Esophagus squamous epithelium (tissue), 5 donors: ENCODE measurements at regions not wholly inside any gene's neighbourhood (a gene's known extent, or its start where the extent isn't known, plus 50 kb on each side); places are given as distances from the start of the nearest gene placed in this dataset.
A peak's percentile ranks its signal among the peaks of the same experiment; 100 is the strongest.

Experiments used
- DNase-seq: peaks from one replicate; lab custom pipeline; 2025; lab: John Stamatoyannopoulos, UW
- H3K27ac ChIP-seq, 4 donors: fragments of 200-600 bp; sonication (generic); one replicate each; pipeline ENCODE4 v1.5.1; 2016 to 2019; ENCODE audit warnings: mild to moderate bottlenecking in 1 of 4
- H3K27me3 ChIP-seq, 4 donors: fragments of 200-600 bp; sonication (generic); 1 replicate in 3 of 4; 2 replicates in 1 of 4; pipeline versions ENCODE4 v1.5.1 to v1.6.0; 2017 to 2021; ENCODE audit warnings: antibody characterized with exemption in 1 of 4
- H3K36me3 ChIP-seq, 3 donors: fragments of 200-600 bp; sonication (generic); one replicate each; pipeline ENCODE4 v1.5.1; 2016 to 2019
- H3K4me1 ChIP-seq, 3 donors: fragments of 200-600 bp; sonication (generic); one replicate each; pipeline ENCODE4 v1.5.1; 2017 to 2019
- H3K4me3 ChIP-seq, 4 donors: fragments of 200-600 bp; sonication (generic); 1 replicate in 3 of 4; 2 replicates in 1 of 4; pipeline ENCODE4 v1.5.1; 2016 to 2019; ENCODE audit warnings: mild to moderate bottlenecking in 2 of 4, moderate library complexity in 1 of 4
- H3K9me3 ChIP-seq, 3 donors: fragments of 200-600 bp; sonication (generic); one replicate each; pipeline ENCODE4 v1.5.1; 2016 to 2019
- POLR2A ChIP-seq, 4 donors: fragments of 450-650 bp; IDR thresholded peaks; one replicate each; pipeline ENCODE4 v1.6.1; 2017; ENCODE audit warnings: antibody characterized with exemption in 4 of 4, mild to moderate bottlenecking in 4 of 4, moderate library complexity in 3 of 4
- WGBS, 2 donors: methylation state at CpG; one replicate each; pipeline ENCODE4 v1.1.5; 2018; 5-methylcytosine and 5-hydroxymethylcytosine counted together
- intact Hi-C: fragments of 100-400 bp; cut with DNase I; formaldehyde crosslinking; loops from one replicate; pipeline ENCODE4 v1.15.0; 2022
- TF ChIP-seq, protein P1 (sequence below), 6 experiments: fragments of 450-650 bp in 4 of 6; fragments of 200-600 bp in 2 of 6; sonication (generic) in 2 of 6; IDR thresholded peaks; one replicate each; pipeline ENCODE4 v1.5.1; 2016 to 2019; ENCODE audit warnings: antibody characterized with exemption in 6 of 6, mild to moderate bottlenecking in 4 of 6, moderate library complexity in 4 of 6
- donor health status: DM: yes; HTN: yes; CAD: no.

DNA sequence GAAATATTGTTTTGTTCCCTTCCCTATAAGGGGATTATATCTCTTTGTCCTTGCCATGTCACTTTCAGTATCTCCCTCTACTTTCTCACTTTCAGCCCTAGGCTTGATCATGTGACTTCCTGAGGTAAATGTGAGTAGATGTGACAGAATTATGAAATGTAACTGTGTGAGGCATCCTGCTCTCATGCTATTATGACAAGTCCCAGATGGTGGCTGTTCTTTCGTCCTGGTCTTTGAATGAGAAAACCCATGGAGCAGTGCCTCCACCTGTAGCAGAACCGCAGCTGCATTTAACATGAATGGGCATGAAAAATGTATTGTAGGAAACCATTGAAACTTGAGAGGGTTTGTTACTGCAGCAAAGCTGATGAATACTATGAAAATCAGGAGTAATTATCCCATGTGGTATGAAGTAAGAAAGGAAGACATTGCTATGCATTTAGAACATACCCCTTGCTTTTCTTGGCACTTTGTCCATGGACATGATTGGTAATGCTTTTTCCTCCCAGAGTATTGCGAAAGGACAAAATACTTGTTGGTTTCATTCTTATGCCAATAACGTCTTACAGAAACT is 202.2 kb upstream of the GPRIN3 start:
- H3K9me3 ChIP-seq = no peaks in the 10 kb centered on the region
- H3K27ac ChIP-seq = no peak overlapping the region
- no peak for DNase-seq
- H3K4me3 ChIP-seq = no peak overlapping the region
- intact Hi-C loops = no loop called here
- WGBS, 2 donors = 50 to 63% methylated on average over 4 of the region's 4 CpGs
- TF ChIP-seq, protein P1, sequence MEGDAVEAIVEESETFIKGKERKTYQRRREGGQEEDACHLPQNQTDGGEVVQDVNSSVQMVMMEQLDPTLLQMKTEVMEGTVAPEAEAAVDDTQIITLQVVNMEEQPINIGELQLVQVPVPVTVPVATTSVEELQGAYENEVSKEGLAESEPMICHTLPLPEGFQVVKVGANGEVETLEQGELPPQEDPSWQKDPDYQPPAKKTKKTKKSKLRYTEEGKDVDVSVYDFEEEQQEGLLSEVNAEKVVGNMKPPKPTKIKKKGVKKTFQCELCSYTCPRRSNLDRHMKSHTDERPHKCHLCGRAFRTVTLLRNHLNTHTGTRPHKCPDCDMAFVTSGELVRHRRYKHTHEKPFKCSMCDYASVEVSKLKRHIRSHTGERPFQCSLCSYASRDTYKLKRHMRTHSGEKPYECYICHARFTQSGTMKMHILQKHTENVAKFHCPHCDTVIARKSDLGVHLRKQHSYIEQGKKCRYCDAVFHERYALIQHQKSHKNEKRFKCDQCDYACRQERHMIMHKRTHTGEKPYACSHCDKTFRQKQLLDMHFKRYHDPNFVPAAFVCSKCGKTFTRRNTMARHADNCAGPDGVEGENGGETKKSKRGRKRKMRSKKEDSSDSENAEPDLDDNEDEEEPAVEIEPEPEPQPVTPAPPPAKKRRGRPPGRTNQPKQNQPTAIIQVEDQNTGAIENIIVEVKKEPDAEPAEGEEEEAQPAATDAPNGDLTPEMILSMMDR (IDR thresholded peaks at IDR 0.05) = no peak
- no peak for TF ChIP-seq POLR2A (IDR thresholded peaks at IDR 0.05)
- no peaks in the 10 kb centered on the region for H3K4me1 ChIP-seq
- H3K36me3 ChIP-seq = no peaks in the 10 kb centered on the region
- H3K27me3 ChIP-seq = peaks cover 0 to 8% (median 0%) of the 10 kb centered on the region in 4 donors

DNA sequence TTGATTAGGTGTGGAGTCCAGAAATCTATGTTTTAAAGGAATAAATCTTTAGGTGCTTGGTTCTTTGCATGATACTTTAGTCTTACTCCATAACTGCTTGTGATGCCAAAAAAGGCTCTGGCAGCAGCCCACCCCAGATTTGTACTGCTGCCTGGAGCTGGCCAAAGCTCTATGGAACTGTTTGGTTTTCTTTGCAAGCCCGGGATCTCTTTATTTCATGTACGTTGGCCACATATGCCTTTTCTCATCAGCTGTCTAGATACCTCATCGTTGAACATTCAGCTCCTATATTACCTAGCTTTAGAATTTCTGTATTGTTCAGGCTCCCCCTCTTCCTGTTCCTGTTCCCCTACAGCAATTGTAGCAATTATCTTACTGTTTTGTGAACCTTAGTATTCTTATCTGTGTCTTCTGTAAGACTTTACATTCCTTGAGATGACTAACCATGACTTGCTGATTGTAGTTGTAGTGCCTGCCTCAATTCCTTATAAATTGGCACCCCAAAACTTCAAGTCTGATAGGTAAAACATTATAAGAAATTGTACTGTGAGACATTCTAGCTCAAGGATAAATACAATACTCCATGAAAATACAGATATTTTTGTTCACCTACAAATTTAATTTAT is 199.4 kb upstream of the GPRIN3 start:
- WGBS, 2 donors = 60 to 72% methylated on average over 3 of the region's 3 CpGs
- intact Hi-C loops = no loop called here

DNA sequence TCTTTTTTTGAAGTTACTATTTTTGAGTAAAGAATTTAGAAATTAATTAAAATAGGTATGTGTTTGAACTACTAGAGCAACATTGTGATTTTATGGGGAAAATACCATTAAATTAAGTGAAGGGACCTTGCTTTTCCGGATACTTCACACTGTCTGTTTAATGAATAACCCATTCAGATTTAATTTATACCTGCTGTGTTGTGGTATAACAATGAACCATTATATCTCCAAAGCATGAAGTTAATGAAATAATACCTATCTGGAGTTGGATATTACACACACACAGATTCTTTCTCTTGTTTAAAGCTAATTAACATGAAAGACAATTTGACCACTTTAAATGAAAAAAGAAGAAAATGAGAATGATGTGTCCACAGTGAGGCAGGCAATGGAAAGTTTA is 195.0 kb upstream of the GPRIN3 start:
- WGBS, 2 donors = 92 to 93% methylated on average over 1 of the region's 1 CpG
- intact Hi-C loops = no loop called here
- Histone ChIP-seq H3K4me1 (no peaks in the 10 kb centered on the region), H3K36me3 (no peaks in the 10 kb centered on the region), H3K27ac (no peak overlapping the region), H3K9me3 (no peaks in the 10 kb centered on the region), H3K27me3 (no peaks in the 10 kb centered on the region), H3K4me3 (no peak overlapping the region)
- DNase-seq = no peak
- TF ChIP-seq, protein P1 (IDR thresholded peaks at IDR 0.05) = no peak
- no peak for TF ChIP-seq POLR2A (IDR thresholded peaks at IDR 0.05)

More for the DNA sequence above, 199.4 kb upstream of the GPRIN3 start:
- Histone ChIP-seq H3K27me3 (peaks cover 0 to 5% (median 0%) of the 10 kb centered on the region in 4 donors), H3K27ac (no peak overlapping the region), H3K36me3 (no peaks in the 10 kb centered on the region), H3K9me3 (no peaks in the 10 kb centered on the region), H3K4me3 (no peak overlapping the region), H3K4me1 (no peaks in the 10 kb centered on the region)
- no peak for TF ChIP-seq POLR2A (IDR thresholded peaks at IDR 0.05)
- TF ChIP-seq, protein P1 (IDR thresholded peaks at IDR 0.05) = no peak
- DNase-seq = no peak

DNA sequence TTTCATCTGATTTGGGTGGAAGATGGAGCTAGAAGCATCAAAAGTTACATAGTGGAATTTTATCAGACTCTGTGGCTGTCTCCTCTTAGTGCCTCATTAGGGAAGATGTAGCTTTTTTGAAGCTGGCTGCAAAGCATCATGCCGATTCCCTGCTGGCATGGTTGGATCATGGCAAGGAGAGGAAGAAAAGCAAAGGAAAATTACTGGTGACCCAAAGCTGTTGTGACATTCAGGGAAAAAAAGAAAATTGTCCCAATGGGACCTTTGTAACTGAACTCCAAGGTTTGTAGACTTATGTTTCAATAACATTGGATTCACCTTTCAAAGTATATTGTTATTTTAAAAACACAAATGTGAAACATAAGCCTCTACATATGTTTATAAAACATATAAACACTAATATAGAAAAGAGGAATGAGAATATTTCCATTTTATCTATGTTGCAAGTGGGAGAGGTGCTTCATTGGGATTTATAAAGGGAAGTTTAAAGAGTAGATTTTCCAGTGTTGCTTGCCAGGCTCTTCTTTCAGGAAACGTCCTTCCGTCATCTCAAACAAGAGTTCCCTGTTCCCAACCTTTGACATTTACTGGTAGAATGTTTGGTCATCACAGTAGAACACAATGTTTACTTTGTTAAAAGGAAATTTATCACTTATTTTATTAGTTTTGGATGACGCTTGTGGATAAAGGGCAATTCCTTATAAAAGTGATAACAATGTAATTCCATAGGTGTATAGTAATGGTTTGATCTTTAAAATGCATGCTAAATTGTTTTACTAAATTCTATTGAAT is 190.1 kb upstream of the GPRIN3 start:
- H3K27me3 ChIP-seq = no peaks in the 10 kb centered on the region
- WGBS, 2 donors = 59 to 71% methylated on average over 4 of the region's 4 CpGs
- no peak overlapping the region for H3K4me3 ChIP-seq
- TF ChIP-seq, protein P1 (IDR thresholded peaks at IDR 0.05) = no peak
- TF ChIP-seq POLR2A (IDR thresholded peaks at IDR 0.05) = no peak
- intact Hi-C loops = no loop called here
- H3K9me3 ChIP-seq = no peaks in the 10 kb centered on the region
- H3K27ac ChIP-seq = peak overlapping the region in 2 of 4 donors; percentile 22 to 42
- H3K4me1 ChIP-seq = no peaks in the 10 kb centered on the region
- DNase-seq = no peak
- no peaks in the 10 kb centered on the region for H3K36me3 ChIP-seq

DNA sequence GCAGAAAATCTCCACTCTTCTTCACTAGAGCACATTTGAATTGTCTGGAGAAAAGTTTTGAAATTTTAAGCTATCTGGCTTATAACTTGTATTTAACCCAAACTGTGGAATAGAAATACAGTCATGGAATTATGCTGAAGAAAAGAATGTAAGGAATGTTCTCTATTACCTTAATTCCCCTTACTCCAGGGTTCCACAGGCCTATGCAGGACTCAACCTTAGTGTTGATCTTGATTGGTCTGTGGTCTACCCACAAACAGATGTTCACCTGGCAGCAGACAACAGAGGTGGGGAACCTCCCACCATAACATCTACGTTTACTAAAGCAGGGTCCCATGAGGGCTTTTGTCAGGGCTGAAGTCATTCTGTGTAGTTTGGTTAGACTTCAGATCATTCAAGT is 189.3 kb upstream of the GPRIN3 start:
- DNase-seq = no peak
- TF ChIP-seq POLR2A (IDR thresholded peaks at IDR 0.05) = no peak
- TF ChIP-seq, protein P1 (IDR thresholded peaks at IDR 0.05) = no peak
- no peaks in the 10 kb centered on the region for H3K27me3 ChIP-seq
- no peak overlapping the region for H3K4me3 ChIP-seq
- 27 to 56% methylated on average over 1 of the region's 1 CpG for WGBS, 2 donors
- peak overlapping the region in 2 of 4 donors; percentile 22 to 24 for H3K27ac ChIP-seq
- intact Hi-C loops = no loop called here
- no peaks in the 10 kb centered on the region for H3K36me3 ChIP-seq
- no peaks in the 10 kb centered on the region for H3K9me3 ChIP-seq
- H3K4me1 ChIP-seq = no peaks in the 10 kb centered on the region
